ENCODE measurements at regions not wholly inside any gene's neighbourhood (a gene's known extent, or its start where the extent isn't known, plus 50 kb on each side); places are given as distances from the start of the nearest gene placed in this dataset.

DNA sequence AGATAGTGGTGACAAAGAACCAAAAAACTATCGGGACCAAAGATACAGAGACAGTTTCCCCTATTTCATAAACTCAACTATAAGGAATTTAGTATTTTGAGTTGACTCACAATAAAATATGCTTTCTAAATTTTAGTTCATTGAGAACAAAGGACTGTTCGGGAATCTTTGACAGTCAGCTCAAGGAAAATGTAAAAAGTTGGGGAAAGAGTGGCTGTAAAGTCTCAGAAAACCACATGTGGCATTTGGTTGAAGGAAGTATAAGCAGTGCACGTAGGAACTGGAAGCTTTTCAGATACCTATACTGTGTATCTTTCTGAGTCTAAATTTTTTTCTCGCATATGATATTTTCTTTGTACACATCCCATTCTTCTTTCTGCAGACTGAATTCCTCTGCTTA lies 688.9 kb downstream of the KCNA4 start:
- Histone ChIP-seq H3K4me3 (ENCODE audit: low read depth in 1 of 5, low read length in 5 of 5) (no peak overlapping the region), H3K27me3 (ENCODE audit: control insufficient read depth in 5 of 5, insufficient read depth in 4 of 5, low read length in 5 of 5) (no peaks in the 10 kb centered on the region), H3K4me1 (ENCODE audit: control insufficient read depth in 5 of 5, insufficient read depth in 5 of 5, low read length in 5 of 5) (no peaks in the 10 kb centered on the region), H3K36me3 (ENCODE audit: control insufficient read depth in 5 of 5, insufficient read depth in 5 of 5, low read length in 5 of 5) (no peaks in the 10 kb centered on the region), H3K9me3 (ENCODE audit: control insufficient read depth in 5 of 5, low read length in 5 of 5) (no peaks in the 10 kb centered on the region), H3K9ac (ENCODE audit: low read length in 5 of 5) (no peak overlapping the region), H3K27ac (ENCODE audit: low read depth, low read length) (no peak overlapping the region)

DNA sequence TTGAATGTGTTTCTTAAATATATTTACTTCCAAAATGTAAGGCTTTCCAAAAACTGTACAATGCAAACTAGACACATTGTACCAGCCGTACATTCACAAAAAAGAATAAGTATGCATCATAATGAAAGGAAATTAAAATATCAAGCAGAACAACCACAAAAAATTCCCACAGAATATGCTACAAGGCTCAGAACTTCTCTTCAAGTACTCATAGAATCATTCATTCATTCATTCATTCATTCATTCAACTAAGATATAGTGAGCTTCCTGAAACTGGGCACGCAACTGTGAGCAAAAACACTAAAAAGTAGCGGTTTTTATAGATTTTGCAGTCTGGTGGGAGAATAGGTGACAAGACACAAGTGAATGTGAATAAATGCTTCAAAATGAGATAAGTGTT lies 690.1 kb downstream of the KCNA4 start:
- Histone ChIP-seq H3K4me3 (ENCODE audit: low read depth in 1 of 5, low read length in 5 of 5) (no peak overlapping the region), H3K36me3 (ENCODE audit: control insufficient read depth in 5 of 5, insufficient read depth in 5 of 5, low read length in 5 of 5) (no peaks in the 10 kb centered on the region), H3K4me1 (ENCODE audit: control insufficient read depth in 5 of 5, insufficient read depth in 5 of 5, low read length in 5 of 5) (no peaks in the 10 kb centered on the region), H3K9me3 (ENCODE audit: control insufficient read depth in 5 of 5, low read length in 5 of 5) (no peaks in the 10 kb centered on the region), H3K27ac (ENCODE audit: low read depth, low read length) (no peak overlapping the region), H3K27me3 (ENCODE audit: control insufficient read depth in 5 of 5, insufficient read depth in 4 of 5, low read length in 5 of 5) (no peaks in the 10 kb centered on the region), H3K9ac (ENCODE audit: low read length in 5 of 5) (no peak overlapping the region)

DNA sequence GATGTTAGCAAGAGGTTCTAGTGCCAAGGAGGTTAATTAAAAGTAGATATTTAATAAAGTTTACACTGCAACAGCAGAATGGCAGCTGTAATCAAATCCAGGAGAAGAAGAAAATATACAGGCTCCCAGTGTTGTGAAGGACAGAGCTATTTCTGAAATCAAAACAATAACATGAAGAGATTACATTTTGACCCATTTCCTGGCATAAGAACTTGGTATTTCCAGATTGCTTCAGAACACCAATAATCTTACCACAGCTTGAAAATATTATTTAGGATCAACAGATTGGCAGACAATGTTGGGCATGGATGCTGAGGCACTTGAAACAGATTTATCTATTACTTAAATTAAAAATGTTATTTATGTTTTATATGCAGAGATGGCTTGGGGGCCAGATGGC lies 692.5 kb downstream of the KCNA4 start:
- Histone ChIP-seq H3K4me3 (ENCODE audit: low read depth in 1 of 5, low read length in 5 of 5) (no peak overlapping the region), H3K27ac (ENCODE audit: low read depth, low read length) (no peak overlapping the region), H3K4me1 (ENCODE audit: control insufficient read depth in 5 of 5, insufficient read depth in 5 of 5, low read length in 5 of 5) (no peaks in the 10 kb centered on the region), H3K36me3 (ENCODE audit: control insufficient read depth in 5 of 5, insufficient read depth in 5 of 5, low read length in 5 of 5) (no peaks in the 10 kb centered on the region), H3K27me3 (ENCODE audit: control insufficient read depth in 5 of 5, insufficient read depth in 4 of 5, low read length in 5 of 5) (no peaks in the 10 kb centered on the region), H3K9me3 (ENCODE audit: control insufficient read depth in 5 of 5, low read length in 5 of 5) (no peaks in the 10 kb centered on the region), H3K9ac (ENCODE audit: low read length in 5 of 5) (no peak overlapping the region)

DNA sequence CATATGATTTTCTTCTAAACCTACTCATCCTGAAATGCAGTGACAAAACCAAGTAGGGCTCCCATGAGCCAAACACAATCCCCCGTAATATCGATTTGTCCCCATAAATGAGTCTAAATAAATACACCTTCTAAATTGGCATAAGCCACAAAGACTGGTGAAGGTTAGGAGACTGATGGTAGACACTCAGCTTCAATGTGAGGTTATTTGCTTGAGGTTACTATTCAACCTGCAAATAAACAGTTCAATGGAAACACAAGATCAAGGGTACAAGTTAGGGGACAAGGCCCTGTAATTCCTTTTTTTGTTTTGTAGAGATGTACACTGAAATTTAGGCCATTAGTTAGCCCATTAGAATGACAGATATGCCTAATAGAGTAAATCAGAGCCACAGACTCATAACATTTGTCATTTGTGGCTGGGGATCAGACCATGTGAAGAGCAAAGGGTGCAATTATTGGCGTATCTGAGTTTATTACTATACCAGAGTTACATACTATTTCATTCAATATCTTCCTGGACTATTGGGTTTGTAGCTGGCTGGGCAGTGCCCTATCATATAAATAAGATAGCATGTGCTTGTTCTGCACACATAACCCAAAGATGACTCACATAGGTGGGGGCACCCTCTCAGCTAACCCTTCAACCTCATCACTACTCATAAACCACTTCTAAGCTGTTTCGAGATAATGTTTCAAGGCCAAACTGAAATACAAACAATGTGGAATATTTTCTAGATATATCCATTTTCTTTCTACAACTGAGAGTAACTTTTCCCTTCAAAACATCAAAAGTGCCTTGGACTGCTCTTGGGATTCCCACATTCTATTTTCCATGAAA lies 695.3 kb downstream of the KCNA4 start:
- H3K4me1 ChIP-seq (ENCODE audit: control insufficient read depth in 5 of 5, insufficient read depth in 5 of 5, low read length in 5 of 5), result no peaks in the 10 kb centered on the region
- no peak overlapping the region for H3K27ac ChIP-seq (ENCODE audit: low read depth, low read length)
- H3K27me3 ChIP-seq (ENCODE audit: control insufficient read depth in 5 of 5, insufficient read depth in 4 of 5, low read length in 5 of 5), result no peaks in the 10 kb centered on the region
- no peak overlapping the region for H3K9ac ChIP-seq (ENCODE audit: low read length in 5 of 5)
- no peaks in the 10 kb centered on the region for H3K9me3 ChIP-seq (ENCODE audit: control insufficient read depth in 5 of 5, low read length in 5 of 5)
- H3K4me3 ChIP-seq (ENCODE audit: low read depth in 1 of 5, low read length in 5 of 5), result no peak overlapping the region
- H3K36me3 ChIP-seq (ENCODE audit: control insufficient read depth in 5 of 5, insufficient read depth in 5 of 5, low read length in 5 of 5), result no peaks in the 10 kb centered on the region

DNA sequence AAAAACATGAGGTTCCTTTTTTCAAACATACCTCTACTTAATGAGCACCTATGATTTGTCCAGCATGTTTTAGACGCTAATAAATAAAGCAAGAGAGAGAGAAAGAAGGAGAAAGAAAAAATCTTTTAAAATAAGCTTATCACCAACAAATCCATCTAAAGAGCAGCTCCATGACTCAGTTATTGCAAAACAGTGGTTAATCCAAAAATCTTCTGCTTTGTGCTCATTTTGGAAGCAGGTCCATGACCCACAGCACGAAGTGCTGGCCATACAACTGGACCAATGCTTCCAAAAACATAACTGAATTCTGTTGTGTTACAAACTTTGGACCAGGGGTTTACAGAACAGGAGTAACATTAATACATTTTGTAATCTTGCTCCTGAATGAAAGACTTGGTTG lies 696.6 kb downstream of the KCNA4 start:
- Histone ChIP-seq H3K4me1 (ENCODE audit: control insufficient read depth in 5 of 5, insufficient read depth in 5 of 5, low read length in 5 of 5) (no peaks in the 10 kb centered on the region), H3K36me3 (ENCODE audit: control insufficient read depth in 5 of 5, insufficient read depth in 5 of 5, low read length in 5 of 5) (no peaks in the 10 kb centered on the region)

DNA sequence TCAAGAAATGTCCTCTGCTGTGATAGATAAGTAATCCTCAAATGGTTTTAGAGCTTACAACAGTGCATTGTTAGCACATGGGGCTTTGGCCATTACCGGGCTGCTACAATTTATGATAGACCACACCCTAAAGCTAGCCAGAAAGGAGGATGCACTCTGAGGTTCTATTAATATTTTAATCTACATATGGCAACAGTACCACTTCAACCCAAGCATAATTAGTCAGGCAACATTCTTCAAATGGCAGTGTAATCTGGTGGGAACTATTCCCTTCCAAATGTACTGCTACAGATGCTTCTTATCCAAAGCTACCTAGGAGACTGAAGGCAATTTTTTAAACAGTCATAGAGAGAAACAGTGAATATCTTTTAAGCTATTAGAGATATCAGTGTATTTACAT lies 697.6 kb downstream of the KCNA4 start:
- no peaks in the 10 kb centered on the region for H3K4me1 ChIP-seq (ENCODE audit: control insufficient read depth in 5 of 5, insufficient read depth in 5 of 5, low read length in 5 of 5)
- no peaks in the 10 kb centered on the region for H3K9me3 ChIP-seq (ENCODE audit: control insufficient read depth in 5 of 5, low read length in 5 of 5)
- no peaks in the 10 kb centered on the region for H3K36me3 ChIP-seq (ENCODE audit: control insufficient read depth in 5 of 5, insufficient read depth in 5 of 5, low read length in 5 of 5)
- H3K27me3 ChIP-seq (ENCODE audit: control insufficient read depth in 5 of 5, insufficient read depth in 4 of 5, low read length in 5 of 5), result no peaks in the 10 kb centered on the region
- no peak overlapping the region for H3K9ac ChIP-seq (ENCODE audit: low read length in 5 of 5)
- no peak overlapping the region for H3K27ac ChIP-seq (ENCODE audit: low read depth, low read length)
- no peak overlapping the region for H3K4me3 ChIP-seq (ENCODE audit: low read depth in 1 of 5, low read length in 5 of 5)

More for the DNA sequence above, 696.6 kb downstream of the KCNA4 start:
- Histone ChIP-seq H3K9me3 (ENCODE audit: control insufficient read depth in 5 of 5, low read length in 5 of 5) (no peaks in the 10 kb centered on the region), H3K27ac (ENCODE audit: low read depth, low read length) (no peak overlapping the region), H3K4me3 (ENCODE audit: low read depth in 1 of 5, low read length in 5 of 5) (no peak overlapping the region), H3K27me3 (ENCODE audit: control insufficient read depth in 5 of 5, insufficient read depth in 4 of 5, low read length in 5 of 5) (no peaks in the 10 kb centered on the region), H3K9ac (ENCODE audit: low read length in 5 of 5) (no peak overlapping the region)

DNA sequence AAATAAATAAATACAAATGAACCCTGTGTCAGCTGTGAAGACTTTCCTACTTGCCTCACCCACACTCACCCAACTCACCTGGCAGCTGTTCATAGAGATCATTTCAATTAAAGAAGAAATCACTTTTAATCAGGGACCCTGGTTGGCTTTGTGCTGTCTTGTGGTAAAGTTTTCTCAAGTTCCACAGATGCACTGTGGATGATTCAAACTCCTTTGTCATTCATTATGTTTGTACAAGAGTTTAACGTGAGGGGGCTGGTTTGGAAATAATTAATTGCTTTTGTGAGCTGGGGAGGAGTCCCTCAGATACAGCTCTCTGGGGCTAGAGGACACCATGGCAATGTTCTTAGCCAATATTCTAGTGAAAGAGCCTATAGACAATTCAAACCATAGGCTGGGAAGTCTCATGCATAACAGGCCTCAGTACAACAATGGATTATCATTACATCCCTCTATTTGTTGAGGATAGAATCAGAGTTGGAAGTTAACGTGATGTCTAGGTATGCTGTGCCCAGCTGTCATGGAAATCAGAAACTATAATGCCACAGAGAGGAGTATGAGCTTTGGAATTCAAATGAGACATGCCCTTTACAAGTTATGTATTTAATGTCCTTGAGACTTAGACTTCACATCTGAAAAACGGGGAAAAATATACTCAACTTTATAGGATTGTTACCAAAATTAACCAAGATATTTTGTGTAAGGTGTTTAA lies 698.5 kb downstream of the KCNA4 start:
- Histone ChIP-seq H3K27me3 (ENCODE audit: control insufficient read depth in 5 of 5, insufficient read depth in 4 of 5, low read length in 5 of 5) (no peaks in the 10 kb centered on the region), H3K9me3 (ENCODE audit: control insufficient read depth in 5 of 5, low read length in 5 of 5) (no peaks in the 10 kb centered on the region), H3K27ac (ENCODE audit: low read depth, low read length) (no peak overlapping the region), H3K4me3 (ENCODE audit: low read depth in 1 of 5, low read length in 5 of 5) (no peak overlapping the region), H3K36me3 (ENCODE audit: control insufficient read depth in 5 of 5, insufficient read depth in 5 of 5, low read length in 5 of 5) (no peaks in the 10 kb centered on the region), H3K9ac (ENCODE audit: low read length in 5 of 5) (no peak overlapping the region), H3K4me1 (ENCODE audit: control insufficient read depth in 5 of 5, insufficient read depth in 5 of 5, low read length in 5 of 5) (no peaks in the 10 kb centered on the region)

DNA sequence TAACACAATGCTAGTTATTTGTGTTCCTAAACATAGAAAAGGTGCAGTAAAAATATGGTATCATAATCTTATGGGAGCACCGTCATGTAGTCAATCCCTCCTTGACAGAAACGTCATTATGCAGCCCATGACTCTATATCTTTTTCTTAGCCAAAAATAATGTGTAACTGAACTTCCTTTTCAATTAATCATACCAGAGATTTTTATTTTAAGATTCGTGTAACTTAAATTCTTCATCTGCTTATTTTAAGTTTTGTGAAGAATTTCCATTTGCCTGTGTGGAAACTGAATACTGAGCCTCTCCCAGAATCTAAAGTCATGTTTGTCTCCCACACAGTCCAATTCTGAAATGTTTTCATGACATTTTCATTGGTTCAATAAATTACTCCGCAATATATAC lies 699.1 kb downstream of the KCNA4 start:
- Histone ChIP-seq H3K4me1 (ENCODE audit: control insufficient read depth in 5 of 5, insufficient read depth in 5 of 5, low read length in 5 of 5) (no peaks in the 10 kb centered on the region), H3K9me3 (ENCODE audit: control insufficient read depth in 5 of 5, low read length in 5 of 5) (no peaks in the 10 kb centered on the region), H3K36me3 (ENCODE audit: control insufficient read depth in 5 of 5, insufficient read depth in 5 of 5, low read length in 5 of 5) (no peaks in the 10 kb centered on the region), H3K9ac (ENCODE audit: low read length in 5 of 5) (no peak overlapping the region), H3K4me3 (ENCODE audit: low read depth in 1 of 5, low read length in 5 of 5) (no peak overlapping the region), H3K27me3 (ENCODE audit: control insufficient read depth in 5 of 5, insufficient read depth in 4 of 5, low read length in 5 of 5) (no peaks in the 10 kb centered on the region), H3K27ac (ENCODE audit: low read depth, low read length) (no peak overlapping the region)

DNA sequence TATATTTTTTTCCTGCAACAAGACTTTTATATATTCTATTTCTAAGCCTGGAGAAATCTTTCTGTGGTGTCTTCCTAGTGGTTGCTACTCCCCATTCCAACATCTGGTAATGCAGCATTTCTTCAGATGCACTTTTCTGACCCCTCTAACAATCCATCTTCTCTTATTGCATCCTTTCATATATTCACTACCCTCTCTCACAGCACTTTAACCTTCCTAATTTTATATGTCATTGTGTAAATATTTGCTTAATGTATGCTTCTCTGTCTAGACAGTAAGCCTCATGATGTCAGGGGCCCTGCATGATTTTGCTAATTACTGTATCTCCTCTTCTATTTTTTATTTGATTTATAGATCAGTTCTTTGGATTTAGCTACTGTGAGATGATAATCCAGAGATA lies 701.6 kb downstream of the KCNA4 start:
- no peak overlapping the region for H3K9ac ChIP-seq (ENCODE audit: low read length in 5 of 5)
- H3K4me3 ChIP-seq (ENCODE audit: low read depth in 1 of 5, low read length in 5 of 5), result no peak overlapping the region
- no peaks in the 10 kb centered on the region for H3K36me3 ChIP-seq (ENCODE audit: control insufficient read depth in 5 of 5, insufficient read depth in 5 of 5, low read length in 5 of 5)
- no peaks in the 10 kb centered on the region for H3K4me1 ChIP-seq (ENCODE audit: control insufficient read depth in 5 of 5, insufficient read depth in 5 of 5, low read length in 5 of 5)
- H3K9me3 ChIP-seq (ENCODE audit: control insufficient read depth in 5 of 5, low read length in 5 of 5), result no peaks in the 10 kb centered on the region
- no peak overlapping the region for H3K27ac ChIP-seq (ENCODE audit: low read depth, low read length)
- H3K27me3 ChIP-seq (ENCODE audit: control insufficient read depth in 5 of 5, insufficient read depth in 4 of 5, low read length in 5 of 5), result no peaks in the 10 kb centered on the region

DNA sequence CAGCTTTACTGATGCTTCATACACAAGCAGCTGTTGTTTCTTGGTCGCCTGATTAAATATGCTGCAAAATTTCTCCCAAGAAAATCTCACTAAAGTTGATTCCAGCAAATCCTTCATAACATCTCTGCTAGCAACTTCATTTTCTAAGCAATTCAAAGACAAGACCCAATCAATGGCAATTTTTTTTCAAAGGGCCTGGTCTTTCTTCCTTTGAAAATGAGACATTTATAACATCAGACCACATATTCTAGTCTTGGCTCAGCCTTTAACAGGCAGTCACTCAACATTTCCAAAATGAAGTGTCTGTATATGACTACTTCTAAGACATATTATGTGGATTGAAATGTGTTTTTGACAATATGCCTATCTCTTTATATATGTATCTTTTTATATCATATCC lies 702.6 kb downstream of the KCNA4 start:
- Histone ChIP-seq H3K9ac (ENCODE audit: low read length in 5 of 5) (no peak overlapping the region), H3K27me3 (ENCODE audit: control insufficient read depth in 5 of 5, insufficient read depth in 4 of 5, low read length in 5 of 5) (no peaks in the 10 kb centered on the region), H3K9me3 (ENCODE audit: control insufficient read depth in 5 of 5, low read length in 5 of 5) (no peaks in the 10 kb centered on the region), H3K36me3 (ENCODE audit: control insufficient read depth in 5 of 5, insufficient read depth in 5 of 5, low read length in 5 of 5) (no peaks in the 10 kb centered on the region), H3K4me3 (ENCODE audit: low read depth in 1 of 5, low read length in 5 of 5) (no peak overlapping the region), H3K27ac (ENCODE audit: low read depth, low read length) (no peak overlapping the region), H3K4me1 (ENCODE audit: control insufficient read depth in 5 of 5, insufficient read depth in 5 of 5, low read length in 5 of 5) (no peaks in the 10 kb centered on the region)

Measured in subcutaneous abdominal adipose tissue (tissue), 5 donors.